ENCODE measurements at regions not wholly inside any gene's neighbourhood (a gene's known extent, or its start where the extent isn't known, plus 50 kb on each side); places are given as distances from the start of the nearest gene placed in this dataset.
"Not testable (repeated sequence)": the region's sequence is repeated elsewhere in the genome, so short reads cannot be mapped to it uniquely, and the experiment has no call there.

DNA sequence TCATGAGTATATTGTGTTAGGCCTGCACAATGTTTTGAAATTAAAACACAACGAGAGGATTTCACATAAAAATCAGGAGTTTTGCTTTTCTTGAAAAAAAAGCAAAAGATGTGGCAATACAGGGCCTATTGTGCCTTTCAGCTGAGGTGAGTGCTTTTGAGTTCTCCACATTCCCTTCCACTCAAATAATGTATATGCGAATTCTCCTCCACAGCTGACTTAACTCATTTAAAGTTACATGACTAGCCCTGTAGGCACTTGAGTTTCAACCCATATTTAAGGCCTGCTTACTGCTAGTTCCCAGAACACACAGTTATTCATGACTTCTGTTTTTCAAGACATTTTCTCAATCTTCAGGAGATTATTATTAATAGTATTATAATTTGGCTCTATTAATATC lies 353.1 kb downstream of the NUP35 start:
- ChIA-PET POLR2A (no interaction called here), CTCF (no interaction called here)
- no TSS peak for BruUV-seq (replicated peaks)
- TF ChIP-seq JUN (IDR thresholded peaks at IDR 0.05; ENCODE audit: borderline replicate concordance, insufficient read depth, insufficient read length, low read depth) = no peak
- no peak for TF ChIP-seq MAX (IDR thresholded peaks at IDR 0.05; ENCODE audit: insufficient read depth, insufficient read length)
- TF ChIP-seq GATA2 (IDR thresholded peaks at IDR 0.05; ENCODE audit: insufficient read depth, insufficient read length, low read depth, low read length) = no peak
- TF ChIP-seq, protein P1, sequence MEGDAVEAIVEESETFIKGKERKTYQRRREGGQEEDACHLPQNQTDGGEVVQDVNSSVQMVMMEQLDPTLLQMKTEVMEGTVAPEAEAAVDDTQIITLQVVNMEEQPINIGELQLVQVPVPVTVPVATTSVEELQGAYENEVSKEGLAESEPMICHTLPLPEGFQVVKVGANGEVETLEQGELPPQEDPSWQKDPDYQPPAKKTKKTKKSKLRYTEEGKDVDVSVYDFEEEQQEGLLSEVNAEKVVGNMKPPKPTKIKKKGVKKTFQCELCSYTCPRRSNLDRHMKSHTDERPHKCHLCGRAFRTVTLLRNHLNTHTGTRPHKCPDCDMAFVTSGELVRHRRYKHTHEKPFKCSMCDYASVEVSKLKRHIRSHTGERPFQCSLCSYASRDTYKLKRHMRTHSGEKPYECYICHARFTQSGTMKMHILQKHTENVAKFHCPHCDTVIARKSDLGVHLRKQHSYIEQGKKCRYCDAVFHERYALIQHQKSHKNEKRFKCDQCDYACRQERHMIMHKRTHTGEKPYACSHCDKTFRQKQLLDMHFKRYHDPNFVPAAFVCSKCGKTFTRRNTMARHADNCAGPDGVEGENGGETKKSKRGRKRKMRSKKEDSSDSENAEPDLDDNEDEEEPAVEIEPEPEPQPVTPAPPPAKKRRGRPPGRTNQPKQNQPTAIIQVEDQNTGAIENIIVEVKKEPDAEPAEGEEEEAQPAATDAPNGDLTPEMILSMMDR (IDR thresholded peaks at IDR 0.05; ENCODE audit: extremely low read depth in 1 of 2, insufficient read depth in 1 of 2, low read depth in 1 of 2, low read length in 2 of 2) = no peak
- no peak for TF ChIP-seq MYC (IDR thresholded peaks at IDR 0.05; ENCODE audit: low read depth, low read length)
- no peak for TF ChIP-seq EZH2 (IDR thresholded peaks at IDR 0.05; ENCODE audit: borderline replicate concordance, low read depth, low read length, severe bottlenecking)
- no peak for TF ChIP-seq FOS (IDR thresholded peaks at IDR 0.05; ENCODE audit: borderline replicate concordance, insufficient read depth, low read length)
- no peak for TF ChIP-seq POLR2A (IDR thresholded peaks at IDR 0.05; ENCODE audit: low read depth, low read length)
- TF ChIP-seq POLR2AphosphoS5 (IDR thresholded peaks at IDR 0.05; ENCODE audit: insufficient read depth, low read depth, low read length) = no peak
- Histone ChIP-seq H3K27me3 (ENCODE audit: control insufficient read depth in 2 of 2, insufficient read depth in 2 of 2, low read length in 2 of 2) (no peaks in the 10 kb centered on the region), H3K27ac (ENCODE audit: insufficient read depth, low read depth, low read length) (no peak overlapping the region), H3K4me1 (ENCODE audit: control insufficient read depth, extremely low read depth, insufficient read depth, low read length) (no peaks in the 10 kb centered on the region), H2AFZ (ENCODE audit: low read depth, low read length) (no peak overlapping the region), H3K9ac (replicated peaks; ENCODE audit: extremely low read depth, insufficient read depth, low read length) (no peak overlapping the region), H3K9me1 (replicated peaks; ENCODE audit: control insufficient read depth, extremely low read depth, insufficient read depth, low read length) (no peaks in the 10 kb centered on the region), H4K20me1 (replicated peaks; ENCODE audit: control insufficient read depth, extremely low read depth, insufficient read depth, low read length) (no peaks in the 10 kb centered on the region), H3K4me2 (ENCODE audit: insufficient read depth, low read length) (no peak overlapping the region), H3K36me3 (ENCODE audit: control insufficient read depth in 2 of 2, extremely low read depth in 1 of 2, insufficient read depth in 2 of 2, low read length in 2 of 2) (no peaks in the 10 kb centered on the region), H3K4me3 (replicated peaks in 1 of 3; ENCODE audit: insufficient read depth in 1 of 3, low read depth in 1 of 3, low read length in 3 of 3) (no peak overlapping the region), H3K79me2 (ENCODE audit: control insufficient read depth, insufficient read depth, low read length) (no peaks in the 10 kb centered on the region), H3K9me3 (replicated peaks; ENCODE audit: control insufficient read depth, insufficient read depth, low read length) (no peaks in the 10 kb centered on the region)
- DNase-seq (ENCODE audit: low read depth, low spot score) = no peak
- intact Hi-C loops (cut with micrococcal nuclease) = no loop called here
- dilution Hi-C loops (cut with MboI; ENCODE audit: extremely low pct_ligation_motif_present, low sequenced_read_pairs) = no loop called here
- FAIRE-seq = no peak

GRCh38 chr2:183478941-183479595 lies 354.8 kb downstream of the NUP35 start:
- BruUV-seq (replicated peaks) = not testable (repeated sequence)

More at GRCh38 chr2:183478941-183479595, 354.8 kb downstream of the NUP35 start:
- H4K20me1 ChIP-seq (replicated peaks; ENCODE audit: control insufficient read depth, extremely low read depth, insufficient read depth, low read length); FAIRE-seq; H3K27me3 ChIP-seq (ENCODE audit: control insufficient read depth in 2 of 2, insufficient read depth in 2 of 2, low read length in 2 of 2); H3K4me2 ChIP-seq (ENCODE audit: insufficient read depth, low read length); DNase-seq (ENCODE audit: low read depth, low spot score); intact Hi-C loops (cut with micrococcal nuclease); H2AFZ ChIP-seq (ENCODE audit: low read depth, low read length); dilution Hi-C loops (cut with MboI; ENCODE audit: extremely low pct_ligation_motif_present, low sequenced_read_pairs); H3K4me1 ChIP-seq (ENCODE audit: control insufficient read depth, extremely low read depth, insufficient read depth, low read length); H3K9ac ChIP-seq (replicated peaks; ENCODE audit: extremely low read depth, insufficient read depth, low read length); H3K9me1 ChIP-seq (replicated peaks; ENCODE audit: control insufficient read depth, extremely low read depth, insufficient read depth, low read length); H3K4me3 ChIP-seq (replicated peaks in 1 of 3; ENCODE audit: insufficient read depth in 1 of 3, low read depth in 1 of 3, low read length in 3 of 3); POLR2A ChIA-PET; H3K79me2 ChIP-seq (ENCODE audit: control insufficient read depth, insufficient read depth, low read length); CTCF ChIA-PET; H3K27ac ChIP-seq (ENCODE audit: insufficient read depth, low read depth, low read length); H3K36me3 ChIP-seq (ENCODE audit: control insufficient read depth in 2 of 2, extremely low read depth in 1 of 2, insufficient read depth in 2 of 2, low read length in 2 of 2); H3K9me3 ChIP-seq (replicated peaks; ENCODE audit: control insufficient read depth, insufficient read depth, low read length): not testable (repeated sequence)

Data from endothelial cell of umbilical vein (primary cell).